Esophagus muscularis mucosa (tissue), 4 donors: ENCODE measurements at regions not wholly inside any gene's neighbourhood (a gene's known extent, or its start where the extent isn't known, plus 50 kb on each side); places are given as distances from the start of the nearest gene placed in this dataset.

Experiments used
- EP300 ChIP-seq: sonication (generic); formaldehyde crosslinking; IDR thresholded peaks from one replicate; pipeline ENCODE4 v1.6.1; 2017; ENCODE audit warnings: antibody characterized with exemption
- POLR2A ChIP-seq: fragments of 450-650 bp; IDR thresholded peaks from one replicate; pipeline ENCODE4 v1.6.1; 2017; ENCODE audit warnings: antibody characterized with exemption, moderate library complexity, mild to moderate bottlenecking, low read depth
- POLR2AphosphoS5 ChIP-seq, 2 donors: sonication (generic); formaldehyde crosslinking; IDR thresholded peaks; one replicate each; pipeline ENCODE4 v1.6.1; 2017; ENCODE audit warnings: antibody characterized with exemption in 2 of 2
- TF ChIP-seq, protein P1 (sequence below), 3 experiments: fragments of 200-600 bp in 2 of 3; fragments of 450-650 bp in 1 of 3; sonication (generic) in 2 of 3; IDR thresholded peaks; one replicate each; pipeline ENCODE4 v1.5.1; 2017 to 2019; ENCODE audit warnings: antibody characterized with exemption in 3 of 3, mild to moderate bottlenecking in 2 of 3, moderate library complexity in 1 of 3

DNA sequence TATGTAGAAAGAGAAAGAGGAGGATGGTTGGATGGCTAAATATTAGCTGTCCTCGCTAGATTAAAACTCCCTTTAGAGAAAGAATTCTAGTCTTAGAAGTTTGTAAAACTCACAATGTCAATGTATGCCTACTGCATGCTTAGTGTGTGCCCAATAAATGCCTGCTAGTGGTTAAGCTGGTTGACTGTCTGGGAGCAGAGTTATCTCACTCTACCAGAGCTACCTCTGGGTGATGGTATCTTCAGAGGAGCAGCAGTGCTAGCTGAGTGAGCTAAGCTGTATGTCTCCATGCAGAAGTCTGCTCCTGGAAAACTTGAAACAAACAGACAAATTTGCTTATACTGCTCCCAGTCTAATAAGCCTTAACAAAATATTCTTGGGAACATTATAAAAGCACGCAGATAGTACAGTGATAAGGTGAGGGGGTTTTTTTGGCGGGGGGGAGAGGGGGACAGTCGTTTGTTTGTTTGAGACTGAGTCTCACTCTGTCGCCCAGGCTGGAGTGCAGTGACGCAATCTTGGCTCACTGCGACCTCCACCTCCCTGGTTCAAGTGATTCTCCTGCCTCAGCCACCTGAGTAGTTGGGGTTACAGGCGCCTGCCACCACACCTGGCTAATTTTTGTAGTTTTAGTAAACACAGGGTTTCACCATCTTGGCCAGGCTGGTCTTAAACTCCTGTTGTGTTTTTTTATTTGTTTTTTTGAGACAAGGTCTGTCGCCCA lies 202.8 kb upstream of the TSC22D1 start:
- TF ChIP-seq, protein P1, sequence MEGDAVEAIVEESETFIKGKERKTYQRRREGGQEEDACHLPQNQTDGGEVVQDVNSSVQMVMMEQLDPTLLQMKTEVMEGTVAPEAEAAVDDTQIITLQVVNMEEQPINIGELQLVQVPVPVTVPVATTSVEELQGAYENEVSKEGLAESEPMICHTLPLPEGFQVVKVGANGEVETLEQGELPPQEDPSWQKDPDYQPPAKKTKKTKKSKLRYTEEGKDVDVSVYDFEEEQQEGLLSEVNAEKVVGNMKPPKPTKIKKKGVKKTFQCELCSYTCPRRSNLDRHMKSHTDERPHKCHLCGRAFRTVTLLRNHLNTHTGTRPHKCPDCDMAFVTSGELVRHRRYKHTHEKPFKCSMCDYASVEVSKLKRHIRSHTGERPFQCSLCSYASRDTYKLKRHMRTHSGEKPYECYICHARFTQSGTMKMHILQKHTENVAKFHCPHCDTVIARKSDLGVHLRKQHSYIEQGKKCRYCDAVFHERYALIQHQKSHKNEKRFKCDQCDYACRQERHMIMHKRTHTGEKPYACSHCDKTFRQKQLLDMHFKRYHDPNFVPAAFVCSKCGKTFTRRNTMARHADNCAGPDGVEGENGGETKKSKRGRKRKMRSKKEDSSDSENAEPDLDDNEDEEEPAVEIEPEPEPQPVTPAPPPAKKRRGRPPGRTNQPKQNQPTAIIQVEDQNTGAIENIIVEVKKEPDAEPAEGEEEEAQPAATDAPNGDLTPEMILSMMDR (IDR thresholded peaks at IDR 0.05): no peak
- no peak for TF ChIP-seq POLR2A
- TF ChIP-seq POLR2AphosphoS5 (IDR thresholded peaks at IDR 0.05): no peak
- TF ChIP-seq EP300: no peak
